CD4-positive, alpha-beta T cell treated with Interleukin-17A for 1 hour (primary cell): ENCODE measurements at regions not wholly inside any gene's neighbourhood (a gene's known extent, or its start where the extent isn't known, plus 50 kb on each side); places are given as distances from the start of the nearest gene placed in this dataset.
"Not testable (repeated sequence)": the region's sequence is repeated elsewhere in the genome, so short reads cannot be mapped to it uniquely, and the experiment has no call there.

ENCODE experiments used
- DNase-seq: peaks from one replicate; pipeline ENCODE4 v3.0.0-alpha.2; 2020

DNA sequence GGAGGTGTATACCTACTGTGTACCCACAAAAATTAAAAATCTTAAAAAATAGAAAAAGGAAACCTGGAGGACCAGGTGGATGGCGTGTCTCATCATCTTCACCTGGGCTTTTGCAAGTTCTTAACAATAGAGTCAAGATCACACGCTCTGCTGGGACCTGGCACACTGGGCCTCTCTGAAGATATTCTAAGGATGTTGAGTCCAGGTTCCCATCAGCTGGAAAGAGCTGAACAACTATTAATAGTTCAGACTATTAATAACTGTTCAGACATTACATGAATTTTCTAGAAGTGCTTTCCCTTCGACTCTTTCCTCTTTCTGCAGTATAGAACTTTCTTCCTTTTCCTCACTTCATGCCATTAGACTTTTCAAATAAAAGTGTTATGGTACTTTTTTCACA lies 320.2 kb upstream of the IL12A start:
- DNase-seq: no peak

DNA sequence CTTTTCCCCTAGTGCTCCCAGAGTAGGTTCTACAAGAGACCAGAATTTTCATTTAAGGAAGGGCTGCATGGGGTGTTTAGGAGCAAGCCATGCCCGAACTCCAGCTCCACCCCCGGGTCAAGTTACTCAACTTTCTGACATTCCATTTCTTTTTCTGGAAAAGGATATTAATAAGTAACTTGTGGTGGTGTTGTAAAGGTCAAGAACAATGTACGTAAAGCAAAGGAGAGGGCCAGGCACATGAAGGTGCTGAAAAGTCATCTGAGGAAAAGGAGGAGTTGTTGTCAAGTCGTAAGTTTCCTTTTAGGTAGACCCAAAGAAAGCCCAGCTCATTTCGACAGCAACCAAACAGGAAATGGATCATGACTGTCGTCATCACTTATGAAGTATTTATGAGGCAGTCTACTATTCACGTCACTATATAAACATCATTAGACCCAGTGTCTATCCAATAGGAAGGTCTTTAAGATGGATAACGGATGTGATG lies 319.6 kb upstream of the IL12A start:
- no peak for DNase-seq

DNA sequence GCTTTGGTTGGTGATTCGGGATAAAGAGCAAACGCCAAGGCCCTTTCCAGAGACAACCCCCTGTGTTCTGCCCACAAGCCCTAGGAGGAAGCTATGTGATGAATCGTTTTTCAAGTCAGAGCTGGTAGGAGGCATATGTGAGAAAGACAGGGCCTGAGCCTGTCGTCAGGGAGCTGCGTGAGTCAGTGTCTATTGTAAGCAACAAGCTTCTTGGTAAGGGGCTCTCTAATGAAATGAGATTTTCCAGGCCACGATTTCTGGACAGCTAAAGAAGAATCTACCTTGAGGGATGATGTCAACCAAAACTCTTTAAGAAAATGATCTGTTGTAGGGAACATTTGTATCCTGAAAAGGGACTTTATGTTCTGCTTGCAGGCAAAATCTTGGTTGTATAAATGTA lies 318.9 kb upstream of the IL12A start:
- DNase-seq: no peak

DNA sequence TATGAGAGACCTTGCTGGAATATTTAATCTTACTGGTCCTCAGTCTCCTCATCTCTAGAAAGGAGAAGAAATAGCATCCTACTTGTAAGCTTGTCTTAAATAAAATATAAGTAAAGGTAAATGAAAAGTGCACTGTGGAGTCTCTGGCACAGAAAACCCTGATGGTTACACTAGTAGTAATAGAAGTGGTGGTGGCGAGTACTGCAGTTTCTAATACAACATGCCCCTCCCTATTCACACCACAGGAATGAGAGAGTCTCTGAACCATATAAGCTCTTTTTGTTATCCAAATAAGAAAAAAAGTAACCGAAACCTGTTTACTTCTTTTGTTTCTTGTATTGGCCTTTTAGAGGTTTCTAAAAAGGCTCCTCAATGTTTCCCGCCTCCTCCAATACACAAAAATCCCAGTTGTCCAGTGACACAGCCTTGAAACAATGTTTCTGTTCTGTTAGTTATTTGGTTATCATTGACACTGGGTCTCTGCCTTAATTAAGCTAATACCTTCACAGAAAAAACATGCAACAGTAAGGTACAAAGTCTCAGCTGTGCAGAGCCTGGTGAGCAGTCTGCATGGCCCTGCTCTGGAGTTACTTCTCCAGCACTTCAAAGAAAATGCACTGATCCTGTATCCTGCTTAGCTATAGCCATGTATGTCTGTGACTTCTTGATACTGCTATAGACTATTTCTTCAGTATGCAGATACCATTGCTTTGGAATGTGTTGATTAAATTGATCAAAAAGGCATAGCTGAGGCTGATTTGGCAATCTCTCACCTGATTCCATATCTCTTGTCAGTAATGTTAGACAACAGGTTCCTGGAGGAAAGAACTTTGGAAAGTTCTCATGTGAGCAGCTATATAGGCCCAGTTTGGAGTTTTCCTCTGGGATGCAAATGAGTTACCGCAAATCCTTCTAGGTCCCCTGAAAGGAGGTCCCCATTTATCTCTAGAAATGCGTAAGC lies 315.6 kb upstream of the IL12A start:
- no peak for DNase-seq

DNA sequence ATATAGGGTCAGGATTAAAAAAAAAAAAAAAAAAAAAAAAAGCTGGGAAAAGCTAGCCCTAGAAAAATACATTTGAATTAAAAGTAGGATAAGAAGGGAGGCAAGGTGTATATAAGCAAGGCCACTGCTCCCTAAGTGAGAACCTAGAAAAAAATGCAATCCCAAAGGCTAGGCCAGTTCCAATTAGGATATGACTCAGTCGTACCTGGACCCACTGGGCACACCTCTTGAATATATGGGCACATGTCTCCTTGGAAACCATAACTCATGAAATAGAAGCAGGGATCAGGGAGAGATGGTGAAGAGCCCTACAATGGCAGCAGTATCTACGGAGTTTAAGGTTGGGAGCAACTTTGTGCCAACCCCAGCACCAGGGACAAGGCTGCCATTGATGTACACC lies 314.1 kb upstream of the IL12A start:
- no peak for DNase-seq

DNA sequence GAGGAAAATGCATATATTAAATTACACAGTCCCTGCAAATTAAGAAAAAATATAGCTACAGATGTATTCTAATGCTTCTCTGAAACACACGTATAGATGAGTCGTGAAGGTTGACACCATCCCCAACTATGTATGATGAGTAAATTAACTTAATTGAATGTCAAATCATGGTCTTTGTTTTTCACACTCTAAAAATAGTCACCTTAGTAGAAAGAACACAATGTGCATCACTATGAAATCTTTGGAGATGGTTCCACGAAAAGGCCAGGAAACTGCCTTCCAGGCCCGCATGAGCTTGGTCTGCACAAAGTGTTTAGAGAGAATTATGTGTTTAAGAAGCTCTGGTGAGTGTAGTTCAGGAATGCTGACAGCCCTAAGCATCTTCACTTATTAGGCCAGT lies 313.4 kb upstream of the IL12A start:
- no peak for DNase-seq

DNA sequence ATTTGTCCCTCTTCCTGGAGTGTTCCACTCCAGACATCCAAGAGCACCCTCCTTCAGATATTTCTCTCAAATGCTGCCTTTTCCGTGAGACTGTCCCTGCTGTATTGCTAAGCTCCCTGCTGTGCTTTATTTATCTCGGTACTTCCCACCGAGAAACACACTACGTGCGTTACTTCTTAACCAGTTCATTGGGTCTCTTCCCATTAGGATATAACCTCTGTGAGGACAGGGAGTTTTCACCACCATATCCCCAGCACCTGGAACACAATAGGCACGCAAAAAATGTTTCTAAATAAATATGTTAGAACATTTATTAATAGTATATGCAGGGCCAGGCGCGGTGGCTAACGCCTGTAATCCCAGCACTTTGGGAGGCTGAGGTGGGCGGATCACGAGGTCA lies 308.7 kb upstream of the IL12A start:
- no peak for DNase-seq

DNA sequence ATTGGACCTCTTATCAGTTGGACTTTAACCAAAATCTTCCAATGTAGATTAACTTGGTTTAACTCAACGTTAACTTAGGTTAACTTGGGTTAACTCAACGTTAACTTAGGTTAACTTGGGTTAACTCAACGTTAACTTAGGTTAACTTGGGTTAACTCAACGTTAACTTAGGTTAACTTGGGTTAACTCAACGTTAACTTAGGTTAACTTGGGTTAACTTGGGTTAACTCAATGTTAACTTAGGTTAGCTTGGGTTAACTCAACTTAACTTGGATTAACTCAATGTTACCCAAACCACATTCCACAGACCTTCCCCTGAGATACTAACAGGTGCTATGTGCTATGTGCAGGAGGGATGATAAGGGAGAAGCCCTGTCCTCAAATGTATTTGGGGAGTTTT lies 306.9 kb upstream of the IL12A start:
- DNase-seq: not testable (repeated sequence)

DNA sequence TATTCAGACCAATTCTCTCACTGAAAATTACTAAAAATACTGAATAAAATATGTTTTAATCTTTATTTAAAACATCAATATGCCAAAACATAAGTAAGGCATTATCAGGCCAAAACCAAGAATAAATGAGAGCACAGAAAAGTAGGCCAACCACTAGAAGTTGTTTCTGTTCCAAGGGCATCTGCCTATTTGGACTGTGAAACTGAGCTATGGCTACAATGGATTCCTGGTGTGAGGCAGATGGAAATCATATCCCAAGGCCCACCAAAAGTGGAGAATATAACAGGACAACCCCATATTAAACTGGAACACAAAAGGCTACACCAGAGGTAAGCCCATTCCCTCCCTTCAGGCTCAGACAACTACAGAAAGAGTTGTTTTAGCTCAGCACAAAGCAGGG lies 302.8 kb upstream of the IL12A start:
- no peak for DNase-seq

DNA sequence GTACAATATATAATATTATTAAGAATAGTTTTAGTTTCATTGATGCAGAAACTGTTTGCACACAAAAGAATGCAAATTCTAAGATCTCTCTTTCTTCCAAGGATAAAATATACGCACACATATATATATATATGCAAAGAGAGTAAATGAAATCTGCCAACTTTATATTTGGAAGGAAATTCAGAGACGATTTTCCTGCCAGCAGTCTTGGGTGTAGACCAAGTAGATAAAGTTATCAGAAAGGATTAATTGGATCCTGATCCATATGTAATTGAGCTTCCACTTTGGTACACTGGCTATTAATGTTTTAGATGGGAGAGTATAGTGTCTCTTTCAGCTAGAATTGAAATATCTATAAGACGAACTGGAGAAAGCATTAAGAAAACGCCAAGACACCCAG lies 295.4 kb upstream of the IL12A start:
- no peak for DNase-seq

DNA sequence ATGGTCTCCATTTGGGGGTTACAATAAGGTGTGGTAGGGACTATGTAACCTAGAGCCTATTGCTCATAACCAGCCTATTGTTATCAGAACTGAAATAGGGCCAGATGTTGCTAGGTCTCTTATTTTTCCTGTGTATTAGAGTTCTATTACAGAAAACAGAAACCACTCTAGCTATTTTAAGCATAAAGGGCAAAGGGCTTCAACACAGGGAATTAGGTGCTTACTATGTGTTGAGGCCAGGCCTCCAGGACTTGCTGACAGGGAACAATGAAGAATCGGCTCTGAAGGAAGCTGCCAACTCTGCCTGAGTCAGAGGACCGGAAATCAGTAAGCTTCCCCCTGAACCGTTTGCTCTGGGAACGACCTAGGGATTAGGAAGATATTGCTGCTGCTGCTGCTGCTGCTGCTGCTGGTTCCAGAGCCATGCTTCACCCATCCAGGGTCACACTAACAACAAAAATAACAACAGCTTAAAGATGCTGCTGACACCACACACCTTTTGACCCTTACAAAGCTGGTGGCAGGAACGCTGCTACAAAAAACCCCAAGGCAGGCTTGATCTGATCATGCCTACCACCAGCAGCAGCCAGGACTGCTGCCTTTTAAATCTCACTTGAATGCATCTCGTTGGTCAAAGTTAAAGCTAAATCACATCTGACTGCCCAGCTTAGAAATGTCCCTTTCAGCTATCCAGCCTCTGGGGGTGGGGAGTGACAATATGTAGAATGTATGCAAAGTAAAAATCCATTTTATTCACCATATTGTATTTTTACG lies 276.9 kb upstream of the IL12A start:
- DNase-seq: no peak

DNA sequence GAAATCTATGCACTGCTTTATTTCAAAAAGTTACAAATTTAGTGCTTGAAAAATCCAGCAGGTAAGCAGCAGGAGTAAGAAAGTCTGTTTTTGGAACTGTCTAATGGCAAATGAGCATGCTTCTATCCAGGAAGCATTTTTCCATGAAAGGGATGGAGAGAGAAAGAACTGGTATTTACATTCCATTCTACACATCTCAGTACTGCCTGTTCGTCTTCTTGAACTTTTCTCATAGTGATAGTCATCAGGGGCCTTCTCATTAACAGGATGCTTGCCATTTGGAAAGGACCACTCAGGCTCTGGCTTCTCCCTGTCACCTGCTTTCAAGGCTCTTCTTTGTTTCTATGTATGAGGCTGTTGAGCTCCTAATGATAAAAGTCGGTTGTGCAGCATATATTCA lies 267.3 kb upstream of the IL12A start:
- no peak for DNase-seq

DNA sequence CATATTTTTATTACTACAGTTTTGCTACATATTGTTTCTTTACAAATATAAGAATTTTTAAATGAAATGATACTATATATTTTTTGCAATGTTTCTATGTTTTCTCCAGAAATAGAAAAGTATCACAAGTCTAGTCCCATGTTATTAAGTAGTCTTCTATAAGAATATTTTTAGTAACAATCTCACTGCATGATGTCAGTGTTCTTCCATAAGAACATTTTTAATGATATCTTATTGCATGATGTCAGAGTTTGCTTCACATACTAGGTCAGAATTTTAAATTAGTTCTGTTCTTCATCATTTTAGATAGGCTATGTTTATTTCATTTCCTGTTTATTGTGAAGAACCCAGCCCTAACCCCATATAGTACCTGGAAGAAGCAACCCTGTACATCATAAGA lies 265.3 kb upstream of the IL12A start:
- DNase-seq: no peak

DNA sequence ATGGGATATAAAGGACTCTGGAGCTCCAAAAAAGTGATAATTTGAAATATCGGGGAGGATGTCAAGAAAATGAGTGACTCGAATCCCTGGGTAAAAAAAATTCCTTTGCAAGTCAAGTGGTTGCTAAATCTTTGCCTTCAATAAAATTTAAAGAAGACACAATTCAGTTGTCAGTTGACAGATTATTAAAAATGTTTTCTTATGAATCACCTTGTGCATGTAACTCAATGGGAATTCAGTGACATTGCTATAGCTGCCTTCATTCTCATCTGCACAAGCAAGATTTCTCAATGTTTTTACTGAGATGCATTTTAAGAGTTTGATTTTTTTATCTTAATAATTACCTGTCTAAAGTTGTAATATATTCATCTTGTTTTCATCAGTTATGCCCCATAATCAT lies 264.0 kb upstream of the IL12A start:
- no peak for DNase-seq

DNA sequence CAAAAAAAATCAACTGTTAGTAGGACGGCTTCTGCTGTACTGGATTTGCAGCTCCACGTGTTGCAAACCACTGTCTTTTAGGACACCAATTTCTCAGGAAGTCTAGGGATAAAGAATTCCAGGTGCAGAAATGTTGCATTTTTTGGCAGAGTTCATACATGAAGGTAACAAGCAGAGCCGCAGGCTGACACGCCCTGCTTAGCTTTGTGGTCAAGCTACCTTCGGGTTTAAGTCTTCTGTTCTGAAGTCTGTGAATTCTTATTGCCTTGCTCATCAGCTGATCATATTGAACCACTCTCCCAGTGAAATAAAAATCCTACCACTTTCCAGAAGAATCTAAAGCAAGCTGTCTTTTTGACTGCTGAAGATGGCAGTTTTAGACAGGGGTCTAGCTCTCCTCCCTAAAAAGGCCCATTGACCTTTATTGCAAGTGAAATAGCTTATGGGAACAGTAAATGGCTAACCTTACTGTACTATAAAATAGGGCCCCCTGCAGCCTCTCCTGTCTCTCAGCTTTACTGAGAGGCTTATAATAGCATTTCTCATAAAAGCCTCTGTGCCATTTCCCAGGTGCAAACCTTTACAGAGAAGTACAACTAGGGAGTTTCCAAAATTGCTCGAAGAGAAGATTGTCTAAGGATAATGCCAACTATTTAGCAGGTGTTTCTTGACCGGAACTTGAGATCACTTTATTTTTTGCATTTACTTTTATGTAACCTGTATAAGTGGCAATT lies 262.2 kb upstream of the IL12A start:
- no peak for DNase-seq

DNA sequence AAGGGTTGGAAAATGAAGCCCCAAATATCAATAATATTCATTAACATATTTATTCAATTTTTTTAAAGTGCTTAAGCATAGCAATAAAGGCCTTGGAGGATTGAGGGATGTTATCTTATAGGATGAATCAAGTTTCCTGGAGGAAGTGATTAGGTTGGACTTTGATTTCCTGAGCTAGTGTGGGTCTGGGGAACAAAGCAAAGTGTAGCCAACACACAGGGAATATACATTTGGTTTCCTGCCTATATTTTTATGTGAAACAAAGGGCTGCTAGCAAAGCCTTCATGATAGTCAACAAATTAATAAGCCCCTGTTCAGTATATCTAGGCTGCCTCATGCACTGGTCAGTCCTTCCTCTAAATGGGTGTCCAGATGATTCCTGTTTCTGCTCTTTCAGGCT lies 261.1 kb upstream of the IL12A start:
- no peak for DNase-seq

DNA sequence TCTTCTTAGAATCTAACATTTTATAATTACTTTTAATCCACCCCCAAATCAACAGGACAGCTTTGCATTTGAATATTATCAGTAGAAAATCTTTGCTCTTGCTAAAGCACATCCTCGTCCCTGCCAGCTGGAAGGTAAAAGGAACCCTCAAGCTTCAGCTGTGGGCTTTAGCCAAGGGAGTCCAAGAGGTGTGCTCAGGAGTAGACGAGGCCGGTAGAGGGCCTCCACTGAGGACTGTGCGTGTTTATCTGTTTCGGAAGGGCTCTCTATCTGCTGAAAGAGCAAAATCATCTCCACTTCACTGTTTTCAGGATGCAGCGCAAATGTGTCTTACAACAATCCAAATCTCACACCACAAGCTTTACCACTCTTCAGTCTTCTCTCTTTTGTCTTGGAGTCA lies 257.4 kb upstream of the IL12A start:
- no peak for DNase-seq

DNA sequence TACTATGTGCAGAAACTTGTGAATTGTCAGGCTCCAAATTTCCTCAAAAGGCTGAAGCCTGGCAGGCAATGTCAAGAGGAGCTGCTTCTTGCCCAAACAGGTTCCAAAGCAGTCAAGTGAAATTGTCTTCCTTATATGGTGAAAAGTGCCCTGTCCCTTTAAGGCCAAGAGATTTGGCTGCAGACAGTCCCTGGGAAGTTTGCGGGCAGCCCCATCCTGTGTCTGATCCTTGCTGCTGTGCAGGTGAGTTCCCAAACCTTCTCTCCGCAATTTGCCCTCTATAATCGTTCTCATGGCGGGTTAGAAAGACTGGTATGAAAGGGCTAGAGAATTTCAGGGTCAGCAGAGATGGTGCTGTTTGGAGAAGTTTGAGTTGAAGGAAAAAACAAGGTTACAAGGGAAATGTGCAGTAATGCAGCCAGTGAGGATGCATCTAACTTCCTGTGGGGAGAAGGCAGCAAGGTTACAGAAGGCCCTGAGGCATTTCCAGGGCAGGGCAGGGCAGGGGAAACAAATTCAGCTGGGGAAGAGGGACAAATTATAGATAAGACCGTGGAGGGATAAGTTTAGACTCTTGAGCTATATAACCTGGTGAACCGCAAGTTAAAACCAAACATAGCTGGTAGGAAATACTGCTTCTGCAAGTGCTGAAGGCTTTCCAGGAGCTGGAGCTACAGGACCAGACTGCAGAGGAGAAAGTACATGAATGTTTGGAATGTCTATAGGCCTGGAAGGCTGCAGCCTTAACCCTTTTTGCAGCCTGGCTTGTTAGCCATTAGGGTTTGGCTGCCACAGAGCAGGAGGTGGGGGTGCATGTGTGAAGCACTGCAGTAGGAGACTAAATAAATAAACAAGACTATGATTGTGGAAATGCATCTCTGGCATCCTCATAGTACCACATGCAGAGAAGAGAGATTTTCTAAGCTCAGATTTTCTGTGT lies 256.2 kb upstream of the IL12A start:
- no peak for DNase-seq

DNA sequence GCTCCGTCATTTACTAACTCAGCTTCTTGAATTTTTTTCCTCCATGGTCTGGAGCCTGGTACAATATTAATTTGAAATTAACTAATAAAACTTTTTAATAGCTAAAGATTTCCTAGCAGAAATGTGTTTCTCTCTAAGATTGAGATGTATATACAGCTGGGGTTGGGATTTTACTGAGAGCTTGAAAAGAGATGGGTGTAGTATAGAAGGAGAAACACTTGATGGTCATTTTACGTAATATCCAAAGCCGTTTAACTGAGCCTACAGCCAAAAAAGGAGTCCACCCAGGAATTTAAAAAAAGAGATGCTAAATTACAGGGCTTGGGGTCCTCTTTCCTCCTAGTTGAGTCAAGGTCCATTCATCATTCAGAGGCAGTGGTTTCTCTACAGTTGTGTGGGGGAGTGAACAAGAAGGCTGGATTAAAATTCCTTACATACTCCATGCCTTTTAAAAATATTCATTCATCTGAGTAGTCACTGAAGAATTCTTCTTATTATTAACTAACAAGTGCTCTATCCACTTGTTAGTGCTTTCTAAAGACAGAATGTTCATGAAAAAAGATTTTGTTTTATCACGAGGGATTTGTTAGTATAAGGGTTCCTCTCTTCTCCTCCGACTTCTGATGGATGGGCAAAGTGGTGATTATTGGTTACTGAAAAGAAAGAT lies 255.3 kb upstream of the IL12A start:
- no peak for DNase-seq

DNA sequence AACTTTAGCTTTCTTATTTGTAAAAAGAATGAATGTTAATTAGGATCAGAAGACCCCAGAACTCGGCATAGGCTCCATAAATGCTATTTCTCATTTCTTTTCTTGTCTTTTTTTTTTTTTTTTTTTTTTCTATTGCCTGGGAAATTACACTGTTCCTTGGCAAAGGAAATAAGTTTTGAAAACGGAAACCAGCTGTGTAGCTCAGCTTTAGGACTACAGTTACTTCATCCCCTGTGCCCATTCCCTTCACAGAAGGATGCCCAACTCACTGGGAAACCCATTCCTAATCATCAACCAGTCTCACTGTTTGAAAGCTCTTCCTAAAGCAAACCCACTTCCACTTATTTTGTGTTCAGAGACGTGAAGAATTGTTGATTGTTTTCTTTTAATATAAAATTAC lies 254.0 kb upstream of the IL12A start:
- DNase-seq: no peak

DNA sequence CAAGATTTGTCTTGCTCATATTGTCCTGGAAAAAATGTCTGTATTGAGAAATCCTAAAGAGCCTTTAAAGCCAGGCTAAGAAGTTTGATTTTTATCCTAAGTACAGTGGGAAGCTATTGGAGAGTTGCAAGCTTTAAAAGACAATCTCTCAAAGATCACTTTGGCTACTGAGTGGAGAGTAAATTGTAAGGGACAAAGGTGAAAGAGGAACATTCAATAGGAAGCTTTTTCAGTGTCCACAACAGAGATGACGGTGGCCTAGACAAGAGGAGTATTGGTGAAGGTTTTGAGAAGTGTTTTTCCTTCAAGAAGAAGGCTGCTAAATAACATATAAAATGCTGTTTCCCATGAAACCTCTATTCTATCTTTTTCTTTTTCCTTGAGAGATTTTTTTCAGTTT lies 249.5 kb upstream of the IL12A start:
- DNase-seq: no peak

DNA sequence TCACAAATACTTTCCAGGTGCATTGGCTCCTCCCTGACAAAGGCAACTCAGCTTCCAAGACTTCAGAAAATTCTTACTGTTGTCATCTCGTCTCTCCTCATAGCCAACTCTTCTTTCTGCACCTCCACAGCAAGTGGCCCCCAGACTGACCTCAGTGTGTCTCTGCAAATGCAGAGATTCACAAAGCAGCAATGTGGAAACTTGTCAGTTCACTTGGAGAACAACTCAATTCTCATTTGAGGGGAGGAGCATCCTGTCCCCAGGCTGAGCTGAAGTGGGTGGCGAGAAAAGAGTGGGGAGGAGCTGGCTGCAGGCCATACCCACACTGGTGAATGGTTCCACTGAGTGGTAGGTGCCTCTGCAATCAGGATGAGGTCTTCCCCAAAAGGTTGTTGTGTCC lies 248.7 kb upstream of the IL12A start:
- DNase-seq: no peak
